Limb (tissue), 2 donors: ENCODE measurements at regions not wholly inside any gene's neighbourhood (a gene's known extent, or its start where the extent isn't known, plus 50 kb on each side); places are given as distances from the start of the nearest gene placed in this dataset.
A peak's percentile ranks its signal among the peaks of the same experiment; 100 is the strongest.
"Not testable (repeated sequence)": the region's sequence is repeated elsewhere in the genome, so short reads cannot be mapped to it uniquely, and the experiment has no call there.

Experiments
- DNase-seq, 2 donors: peaks; one replicate each; pipeline ENCODE4 v3.0.0-alpha.2; 2016; ENCODE audit errors: extremely low spot score in 2 of 2

DNA sequence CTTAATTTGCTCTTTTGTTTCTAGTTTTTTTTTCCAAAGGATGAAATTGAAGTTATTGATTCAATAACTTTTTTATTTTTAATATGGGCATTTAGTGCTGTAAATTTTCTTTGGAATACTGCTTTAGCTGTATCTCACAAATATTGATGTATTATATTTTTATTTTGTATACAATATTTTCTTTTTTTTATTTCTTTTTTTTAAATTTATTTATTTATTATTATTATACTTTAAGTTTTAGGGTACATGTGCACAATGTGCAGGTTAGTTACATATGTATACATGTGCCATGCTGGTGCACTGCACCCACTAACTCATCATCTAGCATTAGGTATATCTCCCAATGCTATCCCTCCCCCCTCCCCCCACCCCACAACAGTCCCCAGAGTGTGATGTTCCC, 823.7 kb downstream of the KCTD16 start:
- DNase-seq: not testable (repeated sequence)

DNA sequence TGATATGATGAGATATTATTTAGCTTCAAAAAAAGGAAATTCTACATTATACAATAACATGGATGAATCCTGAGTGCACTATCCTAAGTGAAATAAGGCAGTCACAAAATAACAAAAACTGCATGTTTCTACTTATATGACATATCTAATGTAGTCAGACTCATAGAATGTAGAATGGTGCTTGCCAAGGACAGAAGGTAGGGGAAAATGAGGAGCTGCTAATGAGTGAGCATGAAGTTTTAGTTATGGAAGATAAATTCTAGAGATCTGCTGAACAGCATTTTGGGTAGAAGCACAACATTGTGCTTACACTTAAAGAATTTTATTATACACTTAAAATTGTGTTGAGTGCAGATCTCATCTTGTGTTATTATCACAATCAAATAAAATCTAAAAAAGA, 812.4 kb downstream of the KCTD16 start:
- no peak for DNase-seq

DNA sequence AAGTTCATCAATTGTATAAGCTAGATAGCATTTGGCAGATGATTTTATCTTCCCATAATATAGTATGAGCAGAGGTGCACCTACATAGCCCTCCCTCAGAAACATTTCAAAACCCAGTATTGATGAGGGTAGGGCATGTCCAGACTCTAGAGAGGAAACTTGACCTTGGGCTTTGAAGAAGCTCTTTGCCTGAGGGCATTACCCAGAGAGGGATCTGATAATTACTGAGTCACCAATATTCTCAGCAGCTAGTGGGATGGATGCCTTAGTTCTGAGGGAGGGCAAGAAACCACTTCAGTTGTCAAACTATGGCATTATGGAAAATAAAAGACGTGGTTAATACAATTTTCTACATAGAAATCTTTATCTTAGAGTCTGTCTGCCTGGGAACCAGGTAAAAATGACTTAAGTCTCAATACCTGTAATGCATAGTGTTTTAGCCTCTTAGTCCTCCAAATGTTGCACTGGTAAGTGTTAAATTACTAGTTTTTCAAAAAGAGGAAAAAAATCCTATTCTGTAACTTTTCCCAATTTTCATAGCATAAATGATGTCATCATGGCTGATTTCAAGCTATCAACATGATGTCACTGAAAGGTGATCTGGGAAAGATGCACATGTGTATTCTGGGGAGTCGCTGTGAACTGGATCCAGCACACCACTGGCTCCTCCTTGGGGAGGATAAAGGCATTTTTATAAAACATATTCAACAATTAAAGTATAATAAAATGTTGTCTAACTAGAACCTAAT, 809.0 kb downstream of the KCTD16 start:
- DNase-seq: no peak

DNA sequence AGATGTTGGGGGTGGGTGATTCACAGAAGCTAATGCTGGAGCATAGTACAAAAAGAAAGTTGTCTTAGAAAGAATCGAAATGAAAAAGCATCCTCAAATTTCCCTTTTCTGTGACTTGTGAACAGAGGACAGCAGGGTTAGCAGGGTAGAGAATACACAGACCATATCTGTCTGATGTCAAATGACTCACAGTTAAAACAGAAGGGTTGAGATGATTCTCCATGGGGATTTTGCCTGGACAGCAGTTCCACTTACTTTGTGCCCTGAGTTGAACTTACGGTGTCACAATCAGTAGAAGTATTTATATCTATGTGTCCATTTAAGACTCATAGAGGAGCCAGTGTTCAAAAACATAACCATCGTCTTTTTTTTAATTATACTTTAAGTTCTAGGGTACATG, 801.6 kb downstream of the KCTD16 start:
- DNase-seq: no peak

DNA sequence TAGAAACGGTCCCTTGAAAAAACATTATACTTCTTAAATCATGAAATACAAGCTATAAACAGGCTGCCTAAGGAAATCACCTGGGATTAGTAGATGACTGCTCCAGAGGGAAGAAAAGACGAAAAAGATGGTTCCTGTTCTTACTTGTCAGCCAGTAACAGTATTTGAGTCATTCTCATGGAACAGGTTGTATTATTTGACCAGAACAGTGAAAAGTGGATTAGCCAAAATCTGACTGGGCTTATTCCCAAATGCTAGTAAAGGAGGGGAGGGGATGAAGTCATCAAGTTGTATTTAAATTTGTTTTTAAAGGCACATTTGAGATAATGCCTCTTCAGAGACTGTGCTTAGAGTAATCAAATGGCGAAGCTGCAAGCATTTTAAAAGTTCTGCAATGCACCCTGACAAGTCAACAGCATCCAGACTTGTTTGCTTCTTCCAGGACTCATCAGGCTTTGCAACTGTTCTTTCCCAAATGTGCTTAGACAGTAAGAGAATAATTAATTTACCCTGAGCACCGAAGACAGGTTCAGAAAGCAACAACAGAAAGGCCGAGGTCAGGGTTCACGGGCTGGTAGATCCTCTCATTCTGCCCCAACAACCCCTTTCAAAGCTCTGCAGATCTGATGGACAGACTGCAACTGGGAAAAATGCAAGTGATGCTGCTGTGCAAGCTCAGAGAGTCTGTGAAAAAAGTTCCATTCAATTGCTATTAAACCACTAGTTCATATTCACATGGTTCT, 800.6 kb downstream of the KCTD16 start:
- DNase-seq: peak in 1 of 2 donors; percentile 6

DNA sequence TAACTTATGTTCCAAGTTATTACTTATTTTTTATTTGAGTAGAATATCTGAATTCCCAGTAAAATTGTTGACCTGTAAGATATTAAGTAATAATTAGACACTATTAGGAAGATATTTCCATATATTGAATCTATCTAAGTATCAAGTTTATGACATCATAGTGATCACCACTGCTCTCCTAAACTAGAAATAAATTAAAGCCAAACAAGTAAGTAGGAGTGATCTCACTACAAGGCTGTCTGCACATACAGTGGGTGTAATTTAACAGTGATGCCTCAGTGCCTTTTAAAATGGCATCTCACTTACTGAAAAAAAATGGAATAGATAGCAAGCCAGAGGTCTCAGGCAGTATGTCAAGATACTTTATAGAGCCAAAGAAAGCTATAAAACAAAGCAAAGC, 789.6 kb downstream of the KCTD16 start:
- DNase-seq: no peak

DNA sequence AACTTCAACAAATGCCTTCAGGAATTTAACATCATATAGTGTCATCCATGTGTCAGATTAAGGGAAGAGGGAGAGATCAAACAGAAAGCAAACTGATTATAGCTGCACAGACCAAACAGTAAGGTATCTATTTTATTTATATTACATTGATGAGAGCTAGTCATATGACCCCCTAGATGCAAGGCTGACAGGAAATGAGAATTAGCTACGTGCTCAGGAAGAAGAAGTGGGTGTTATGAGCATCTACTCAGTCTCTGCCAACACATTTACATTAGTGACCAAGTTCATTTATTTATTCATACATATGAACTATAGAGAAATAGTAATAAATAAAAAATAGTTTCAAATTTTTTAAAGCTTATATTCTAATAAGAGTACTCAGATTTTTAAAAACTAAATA, 787.3 kb downstream of the KCTD16 start:
- DNase-seq: no peak

DNA sequence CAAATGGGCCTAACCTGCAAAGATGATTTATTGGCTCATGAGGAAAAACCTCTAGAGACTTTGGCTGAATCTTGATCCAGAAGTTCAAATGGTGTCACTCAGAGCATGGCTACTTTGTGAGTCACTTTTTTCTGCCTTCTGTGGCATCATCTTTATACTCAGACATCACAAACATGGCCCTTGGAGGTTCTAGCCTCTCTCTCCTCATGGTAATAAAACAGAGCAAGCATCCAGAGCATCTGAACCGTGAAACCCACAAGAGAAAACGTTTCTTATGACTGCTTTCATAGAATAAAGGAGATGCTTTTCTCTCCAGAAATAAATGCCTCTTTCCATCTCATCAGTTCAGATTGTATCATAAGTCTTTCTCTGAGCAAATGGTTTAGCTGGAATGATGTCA, 780.3 kb downstream of the KCTD16 start:
- DNase-seq: no peak

DNA sequence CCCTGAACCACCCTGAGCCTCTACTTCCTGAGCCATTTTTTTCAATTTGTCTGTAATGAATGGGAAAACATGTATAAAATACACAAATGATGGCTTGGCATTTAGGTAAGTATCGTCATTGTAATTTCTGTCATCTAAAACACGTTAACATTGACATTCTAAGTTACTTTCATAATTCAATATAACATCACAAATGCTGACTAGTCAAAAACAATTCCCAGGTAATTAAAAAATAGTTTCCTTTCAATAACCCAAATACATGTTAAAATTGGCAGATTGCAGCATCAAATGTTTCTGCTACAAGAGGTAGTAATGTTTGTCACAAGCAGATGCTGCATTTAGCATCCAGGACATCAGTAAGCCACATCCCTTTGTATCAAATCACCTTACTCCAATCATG, 776.4 kb downstream of the KCTD16 start:
- no peak for DNase-seq

DNA sequence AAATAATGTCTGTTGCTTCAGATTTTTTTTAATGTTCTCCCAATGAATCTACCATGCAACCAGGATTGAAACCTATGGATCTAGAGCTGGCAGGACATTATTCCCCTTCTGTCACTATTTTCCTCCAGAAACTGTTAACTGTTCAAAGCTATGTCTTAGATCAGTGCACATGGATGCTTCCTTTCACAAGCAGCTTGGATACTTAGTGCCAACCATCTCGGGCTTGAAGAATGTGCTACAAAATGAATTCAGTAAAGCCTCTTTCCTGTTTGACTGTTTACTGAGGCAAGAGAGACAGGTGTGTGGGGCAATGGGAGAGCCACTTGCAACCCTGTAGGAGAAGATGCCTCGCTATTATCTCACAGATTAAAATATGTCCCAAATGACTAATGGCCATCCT, 774.8 kb downstream of the KCTD16 start:
- DNase-seq: no peak

DNA sequence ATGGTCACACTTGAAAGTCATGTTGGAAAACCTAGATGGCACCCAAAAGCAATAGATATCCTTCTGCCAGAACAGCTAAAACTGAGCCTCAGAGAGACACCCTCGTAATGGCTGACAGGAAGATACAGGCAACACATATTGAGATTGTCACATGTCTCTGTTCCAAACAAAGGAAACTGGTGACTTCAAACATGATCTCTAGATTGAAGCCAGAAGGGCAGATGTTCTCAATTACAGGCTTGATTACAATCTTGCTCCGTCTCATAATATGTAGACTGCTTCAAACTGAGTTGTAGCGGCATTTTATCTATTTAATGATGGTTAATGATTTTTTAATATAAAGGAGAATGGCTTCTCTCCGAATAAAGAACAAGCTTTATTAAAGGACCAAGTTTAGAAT, 774.3 kb downstream of the KCTD16 start:
- peak in 1 of 2 donors; percentile 19 for DNase-seq

DNA sequence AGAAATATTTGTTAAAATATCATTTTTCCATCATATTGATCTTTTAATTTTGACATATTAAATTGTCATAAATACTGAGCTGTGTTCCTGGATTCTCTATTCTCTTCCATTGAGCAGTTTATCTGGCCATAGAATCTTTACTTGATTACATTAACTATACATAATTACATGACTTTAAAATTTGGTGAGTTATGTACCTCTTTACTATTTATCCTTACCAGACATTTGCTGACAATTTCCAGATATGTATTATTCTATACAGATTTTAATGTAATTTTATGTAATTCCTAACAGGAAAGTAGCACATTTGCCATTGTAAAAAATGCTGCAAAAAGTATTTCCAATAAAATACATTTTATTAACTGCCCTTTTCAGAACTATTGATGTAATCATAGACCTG, 770.3 kb downstream of the KCTD16 start:
- no peak for DNase-seq

DNA sequence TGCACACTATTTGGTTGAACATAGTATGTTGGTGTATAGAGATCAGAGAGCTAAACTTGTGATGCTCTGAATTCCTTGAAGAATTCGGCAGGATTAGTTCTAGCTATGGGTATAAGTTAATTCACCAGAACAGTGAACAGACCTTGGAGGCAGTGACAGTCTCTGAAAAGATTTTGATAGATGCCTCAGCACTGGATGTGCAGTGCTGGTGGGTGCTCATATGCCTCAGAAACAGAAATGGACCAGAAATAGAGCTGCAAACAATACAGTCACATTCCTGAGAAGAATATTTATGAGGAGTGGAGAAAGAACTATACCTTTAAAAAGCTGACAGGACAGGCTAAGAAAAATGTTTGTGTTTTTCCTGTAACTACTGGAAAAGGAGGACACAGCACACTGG, 747.7 kb downstream of the KCTD16 start:
- no peak for DNase-seq

DNA sequence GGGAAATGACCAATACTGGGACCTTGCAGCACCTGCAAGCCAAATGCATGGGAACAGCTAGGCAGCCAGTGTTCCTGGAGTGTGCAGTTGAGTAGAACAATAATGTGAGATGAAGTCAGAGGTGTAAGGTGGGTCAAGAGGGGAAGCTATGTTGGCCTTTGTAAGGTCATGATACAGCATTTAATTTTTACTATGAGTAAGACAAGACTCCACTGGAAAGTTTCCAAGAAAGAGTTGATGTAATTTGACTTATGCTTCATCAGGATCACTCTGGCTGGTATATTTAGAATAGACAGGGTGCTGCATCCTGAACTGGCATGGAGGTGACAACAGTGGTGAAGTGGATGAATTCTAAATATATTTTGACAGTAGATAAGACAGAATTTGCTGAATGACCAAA, 744.8 kb downstream of the KCTD16 start:
- no peak for DNase-seq

DNA sequence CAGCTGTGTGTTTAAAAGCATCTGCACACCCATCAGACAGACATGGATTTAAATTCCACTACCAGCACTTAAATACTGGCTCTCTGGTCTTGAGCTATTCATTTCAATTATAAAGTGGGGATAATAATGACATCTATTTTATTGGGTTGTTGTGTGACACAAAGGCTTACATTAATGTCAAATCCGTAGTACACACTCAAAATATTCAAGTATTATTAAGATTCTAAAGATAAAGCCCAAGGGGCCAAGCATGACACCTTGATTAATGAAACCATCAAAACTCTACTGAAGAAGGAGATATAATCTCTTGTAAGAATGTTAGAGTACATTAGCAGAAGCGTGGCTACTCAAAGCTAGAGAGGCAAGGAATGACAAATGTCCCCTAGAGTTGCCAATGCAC, 743.0 kb downstream of the KCTD16 start:
- no peak for DNase-seq

DNA sequence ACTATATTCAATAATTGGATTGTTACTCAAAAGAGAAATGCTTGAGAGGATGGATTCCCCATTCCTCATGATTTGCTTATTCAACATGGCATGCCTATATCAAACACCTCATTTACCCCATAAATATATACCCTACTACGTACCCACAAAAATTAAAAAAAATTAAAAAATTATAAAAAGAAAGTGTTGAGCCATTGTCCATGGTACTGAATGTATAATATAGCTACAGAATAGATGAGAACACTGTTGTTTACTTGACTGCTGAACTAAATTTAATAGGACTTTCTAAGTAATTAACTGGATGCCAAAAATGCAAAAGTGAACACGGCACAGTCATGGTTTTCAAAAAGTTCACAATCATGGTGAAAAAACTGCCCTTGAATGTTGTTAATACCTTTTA, 725.8 kb downstream of the KCTD16 start:
- no peak for DNase-seq

DNA sequence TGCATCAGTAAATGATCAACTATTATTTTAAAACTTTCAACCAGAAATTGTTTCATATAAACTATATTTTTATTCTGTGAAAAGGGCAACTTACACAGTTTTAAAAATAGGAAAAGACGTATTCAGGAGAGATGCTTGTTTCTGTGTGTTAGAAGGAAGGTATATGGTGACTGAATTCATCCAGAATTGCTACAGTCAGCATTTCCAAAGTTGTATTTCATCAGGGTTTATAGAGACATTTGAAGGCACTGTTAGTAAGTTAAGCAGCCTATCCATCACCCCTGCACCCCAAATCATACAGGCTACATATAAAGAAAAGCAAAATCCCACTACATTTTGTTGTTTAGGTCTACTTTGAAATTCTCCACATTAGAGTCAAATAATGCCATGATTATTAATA, 716.0 kb downstream of the KCTD16 start:
- no peak for DNase-seq

DNA sequence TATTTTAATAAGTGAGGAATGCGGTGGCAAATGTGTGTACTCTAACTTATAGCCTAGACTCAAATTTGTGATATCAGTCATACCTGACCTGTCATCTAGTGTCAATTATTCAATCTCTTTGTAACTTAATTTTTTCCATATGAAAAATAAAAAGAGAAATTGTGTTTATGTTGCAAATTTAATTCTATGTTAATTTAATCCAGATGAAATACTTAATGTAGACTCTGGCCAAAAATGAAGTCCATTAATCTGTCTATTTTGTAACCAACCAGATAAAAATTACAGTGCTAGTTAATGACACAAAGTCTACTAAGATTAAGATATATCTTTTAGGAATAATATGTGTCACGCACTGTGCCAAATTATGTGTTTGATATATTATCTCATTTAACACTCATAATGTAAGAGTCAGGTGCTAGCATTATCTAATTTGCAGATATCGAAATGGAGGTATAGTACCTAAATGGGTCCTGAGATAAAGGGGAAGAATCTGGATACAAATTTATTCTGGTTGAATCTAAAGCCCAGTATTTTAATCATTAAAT, 712.1 kb downstream of the KCTD16 start:
- DNase-seq: no peak

DNA sequence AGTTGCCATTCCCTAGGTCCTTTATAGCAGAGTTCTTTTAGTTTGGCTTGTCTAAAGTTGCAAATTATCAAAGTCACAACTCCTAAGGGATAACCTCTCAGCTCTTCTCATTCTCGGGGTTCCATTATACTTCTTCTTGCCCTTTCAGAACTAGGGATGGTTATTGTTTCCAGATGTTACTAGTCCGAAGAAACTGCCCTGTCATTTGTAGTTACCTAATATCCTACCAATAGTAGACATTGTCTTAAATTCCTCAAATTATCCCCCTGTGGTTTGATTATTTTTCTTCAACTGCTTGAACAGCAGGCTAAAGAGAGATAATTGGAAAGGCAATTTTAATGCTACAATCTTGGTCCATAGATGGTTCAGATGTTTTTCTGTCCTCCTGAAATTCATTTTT, 709.8 kb downstream of the KCTD16 start:
- DNase-seq: no peak

DNA sequence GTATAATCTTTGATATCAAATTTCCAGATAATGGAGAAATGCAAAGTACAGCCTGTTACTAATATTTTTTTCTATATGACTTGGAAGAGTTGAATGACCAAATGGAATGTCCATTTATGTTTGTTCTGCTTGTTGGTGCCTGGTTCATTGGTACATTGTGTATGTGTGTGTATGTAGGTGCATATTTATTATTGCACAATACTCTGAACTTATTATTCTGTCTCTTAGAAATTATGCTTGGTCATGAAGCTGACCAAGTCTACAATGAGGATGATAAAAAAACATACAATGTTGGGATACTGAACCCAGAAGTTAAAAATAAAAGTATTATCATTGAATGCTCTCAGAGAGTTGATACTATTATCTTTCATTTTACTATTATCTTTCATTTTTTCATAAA, 706.3 kb downstream of the KCTD16 start:
- DNase-seq: no peak

DNA sequence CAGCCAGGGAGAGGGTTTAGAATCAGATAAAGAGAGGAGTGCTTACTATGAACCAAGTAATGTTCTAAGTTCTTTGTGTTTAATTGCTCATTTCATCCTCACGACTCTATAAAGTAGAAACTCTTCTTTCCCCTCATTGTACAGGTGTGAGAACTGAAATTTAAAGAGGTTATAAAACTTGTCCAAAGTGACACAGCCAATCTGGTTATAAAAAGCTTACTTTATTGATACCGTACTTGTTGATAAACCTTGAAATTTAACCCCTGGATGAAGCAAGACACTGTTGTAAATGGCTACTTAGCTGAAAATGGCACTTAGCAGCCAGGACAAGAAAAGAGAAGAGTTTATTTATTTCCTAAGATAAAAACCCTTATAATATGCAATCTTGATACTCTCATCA, 702.4 kb downstream of the KCTD16 start:
- no peak for DNase-seq

DNA sequence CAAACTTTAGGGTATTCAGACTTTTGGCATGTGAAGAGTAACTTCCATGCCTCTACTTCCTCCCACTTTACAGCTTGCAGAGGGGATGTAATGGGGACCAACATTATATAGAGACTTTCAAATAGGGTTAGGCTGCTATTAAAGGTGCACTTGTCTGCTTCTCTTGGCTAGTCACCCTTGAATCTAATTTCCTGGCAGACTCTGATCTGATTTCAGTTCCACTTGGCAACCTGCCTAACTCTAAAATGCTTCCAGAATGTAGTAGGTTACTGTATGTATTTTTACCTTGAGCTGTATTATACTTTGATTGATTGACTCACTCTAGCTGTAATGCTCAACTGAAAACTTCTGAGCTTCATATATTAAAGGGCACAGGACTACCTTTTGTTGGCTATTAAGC, 693.4 kb downstream of the KCTD16 start:
- DNase-seq: no peak

DNA sequence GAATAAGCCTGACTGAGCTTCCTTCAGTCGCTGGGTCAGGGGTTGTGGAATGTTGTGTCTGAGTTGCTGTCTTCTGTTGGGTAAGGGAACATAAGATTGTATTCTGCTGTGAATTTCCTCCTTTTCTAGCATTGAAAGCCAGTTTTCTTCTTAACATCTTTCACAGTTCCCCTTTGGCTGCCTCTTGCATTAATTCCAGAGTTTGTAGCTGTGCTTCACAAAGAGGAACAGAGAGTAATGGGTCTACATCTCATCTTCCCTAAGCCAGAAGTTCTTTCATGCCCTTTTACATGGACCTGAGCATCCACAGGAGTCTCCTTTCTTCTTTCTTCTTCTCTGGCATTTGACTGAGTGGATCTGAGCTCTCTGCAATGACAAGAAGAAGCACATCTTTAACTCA, 686.8 kb downstream of the KCTD16 start:
- DNase-seq: no peak
